PC-9 (cell line): ENCODE measurements at regions not wholly inside any gene's neighbourhood (a gene's known extent, or its start where the extent isn't known, plus 50 kb on each side); places are given as distances from the start of the nearest gene placed in this dataset.

Experiments
- CTCF ChIP-seq: fragments of 200-600 bp; sonication (generic); conservative IDR thresholded peaks from 2 replicates; pipeline ENCODE4 v1.6.1; 2017; ENCODE audit warnings: mixed run types, antibody characterized with exemption, mild to moderate bottlenecking, moderate library complexity
- EZH2 ChIP-seq: fragments of 200-600 bp; sonication (generic); IDR thresholded peaks from 2 replicates; pipeline ENCODE4 v1.8.0; 2017; ENCODE audit warnings: antibody characterized with exemption, low read depth

DNA sequence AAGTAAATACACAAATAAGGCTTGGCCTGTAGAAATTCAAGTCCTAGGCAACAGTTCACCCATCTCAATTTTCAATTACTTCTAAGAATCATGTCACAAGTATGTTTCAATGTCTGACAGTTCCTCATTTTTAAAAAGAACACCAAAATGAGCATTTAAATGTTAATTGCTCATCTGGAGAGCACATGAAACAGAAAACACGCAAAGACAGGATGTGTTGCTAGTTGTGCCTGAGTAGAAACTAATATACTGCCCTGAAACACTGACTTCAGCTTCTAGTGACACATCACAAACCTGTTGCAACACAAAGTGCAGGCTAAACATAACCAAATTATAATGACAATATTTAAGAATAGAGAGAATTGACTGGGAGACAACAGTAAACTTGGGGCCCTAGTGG is 167.3 kb upstream of the THBS1 start:
- TF ChIP-seq CTCF, result no peak
- TF ChIP-seq EZH2, result no peak
